ENCODE measurements at regions not wholly inside any gene's neighbourhood (a gene's known extent, or its start where the extent isn't known, plus 50 kb on each side); places are given as distances from the start of the nearest gene placed in this dataset.

- TF ChIP-seq JUN (IDR thresholded peaks at IDR 0.05; ENCODE audit: borderline replicate concordance, insufficient read depth, insufficient read length, low read depth) (no peak), POLR2A (IDR thresholded peaks at IDR 0.05; ENCODE audit: low read depth, low read length) (no peak), GATA2 (IDR thresholded peaks at IDR 0.05; ENCODE audit: insufficient read depth, insufficient read length, low read depth, low read length) (no peak), POLR2AphosphoS5 (IDR thresholded peaks at IDR 0.05; ENCODE audit: insufficient read depth, low read depth, low read length) (no peak), CTCF (IDR thresholded peaks at IDR 0.05; ENCODE audit: extremely low read depth in 1 of 2, insufficient read depth in 1 of 2, low read depth in 1 of 2, low read length in 2 of 2) (no peak), EZH2 (IDR thresholded peaks at IDR 0.05; ENCODE audit: borderline replicate concordance, low read depth, low read length, severe bottlenecking) (no peak), FOS (IDR thresholded peaks at IDR 0.05; ENCODE audit: borderline replicate concordance, insufficient read depth, low read length) (no peak), MYC (IDR thresholded peaks at IDR 0.05; ENCODE audit: low read depth, low read length) (no peak)
These were observed 890.2 kb downstream of the FLRT2 start for GRCh38 chr14:86420131-86420530.
